ENCODE measurements at regions not wholly inside any gene's neighbourhood (a gene's known extent, or its start where the extent isn't known, plus 50 kb on each side); places are given as distances from the start of the nearest gene placed in this dataset.
A peak's percentile ranks its signal among the peaks of the same experiment; 100 is the strongest.

- H3K27me3 ChIP-seq, result no peaks in the 10 kb centered on the region
- no peak overlapping the region for H3K27ac ChIP-seq
- no peak for DNase-seq (ENCODE audit: low read depth in 1 of 2, low spot score in 1 of 2)
- H3K4me3 ChIP-seq, result no peak overlapping the region
- H3K4me1 ChIP-seq (ENCODE audit: low read depth), result peaks cover 10% of the 10 kb centered on the region
- TF ChIP-seq CTCF (IDR thresholded peaks at IDR 0.05; ENCODE audit: low read depth, low read length), result no peak
- H3K36me3 ChIP-seq, result no peaks in the 10 kb centered on the region
- no peaks in the 10 kb centered on the region for H3K9me3 ChIP-seq (ENCODE audit: low read depth)
These were observed 170.0 kb downstream of the CENPC start for GRCh38 chr4:67375291-67375690.

- Histone ChIP-seq H3K36me3 (no peaks in the 10 kb centered on the region), H3K27ac (no peak overlapping the region), H3K4me1 (ENCODE audit: low read depth) (peaks cover 10% of the 10 kb centered on the region), H3K4me3 (no peak overlapping the region), H3K27me3 (no peaks in the 10 kb centered on the region), H3K9me3 (ENCODE audit: low read depth) (no peaks in the 10 kb centered on the region)
- peak in 1 of 2 donors; percentile 10 for DNase-seq (ENCODE audit: low read depth in 1 of 2, low spot score in 1 of 2)
- no peak for TF ChIP-seq CTCF (IDR thresholded peaks at IDR 0.05; ENCODE audit: low read depth, low read length)
These were observed 173.7 kb downstream of the CENPC start for GRCh38 chr4:67371615-67372014.

DNA sequence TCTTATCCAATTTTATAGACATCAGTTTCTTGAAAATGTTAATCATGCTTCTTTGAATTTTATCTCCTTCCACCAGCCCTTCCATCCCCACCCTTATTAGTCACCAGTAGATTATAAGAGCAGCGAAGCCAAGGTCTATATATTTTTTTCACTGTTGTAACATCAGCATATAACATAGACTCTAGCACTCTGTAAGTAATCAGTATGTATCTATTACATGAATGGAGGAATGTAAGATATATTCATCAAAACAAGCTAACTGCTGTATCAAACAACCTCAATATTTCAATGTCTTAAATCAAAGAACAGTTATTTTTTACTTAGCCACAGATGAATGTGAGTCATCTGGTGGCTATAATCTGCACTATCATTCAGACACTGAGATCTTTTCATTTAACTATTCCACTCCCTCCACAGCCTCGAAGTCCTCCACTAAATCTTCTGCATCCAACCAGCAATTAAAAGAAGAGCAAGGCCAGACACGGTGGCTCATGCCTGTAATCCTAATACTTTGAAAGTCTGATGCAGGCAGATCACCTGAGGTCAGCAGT lies 178.9 kb downstream of the CENPC start:
- Histone ChIP-seq H3K27ac (no peak overlapping the region), H3K4me3 (no peak overlapping the region), H3K27me3 (no peaks in the 10 kb centered on the region), H3K4me1 (ENCODE audit: low read depth) (no peaks in the 10 kb centered on the region), H3K36me3 (no peaks in the 10 kb centered on the region), H3K9me3 (ENCODE audit: low read depth) (no peaks in the 10 kb centered on the region)
- TF ChIP-seq CTCF (IDR thresholded peaks at IDR 0.05; ENCODE audit: low read depth, low read length), result no peak
- DNase-seq (ENCODE audit: low read depth in 1 of 2, low spot score in 1 of 2), result peak in 1 of 2 donors; percentile 11

- H3K4me3 ChIP-seq, result no peak overlapping the region
- DNase-seq (ENCODE audit: low read depth in 1 of 2, low spot score in 1 of 2), result no peak
These were observed 179.6 kb downstream of the CENPC start for GRCh38 chr4:67365661-67366245.

DNA sequence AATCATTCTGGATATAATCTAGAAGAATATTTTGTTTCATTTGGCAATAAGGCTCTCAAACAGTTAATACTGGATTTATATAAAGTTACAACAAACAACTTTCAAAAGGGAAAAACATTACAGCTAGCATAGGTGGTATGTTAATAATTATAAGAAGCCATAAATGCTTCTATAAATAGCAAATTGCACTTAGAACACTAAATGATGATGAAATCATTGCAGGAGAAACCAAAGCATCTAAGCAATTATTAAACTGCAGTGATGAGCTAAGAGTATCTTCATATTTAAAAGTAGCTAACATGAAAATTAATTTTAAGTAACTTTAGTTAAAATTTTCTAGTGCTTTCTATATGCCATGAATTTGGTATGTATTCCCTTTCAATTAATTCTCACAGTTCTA lies 189.5 kb downstream of the CENPC start:
- no peak for DNase-seq (ENCODE audit: low read depth in 1 of 2, low spot score in 1 of 2)
- no peaks in the 10 kb centered on the region for H3K27me3 ChIP-seq
- no peaks in the 10 kb centered on the region for H3K36me3 ChIP-seq
- no peak for TF ChIP-seq CTCF (IDR thresholded peaks at IDR 0.05; ENCODE audit: low read depth, low read length)
- no peaks in the 10 kb centered on the region for H3K4me1 ChIP-seq (ENCODE audit: low read depth)
- H3K9me3 ChIP-seq (ENCODE audit: low read depth), result no peaks in the 10 kb centered on the region
- no peak overlapping the region for H3K4me3 ChIP-seq
- no peak overlapping the region for H3K27ac ChIP-seq

More at GRCh38 chr4:67365661-67366245, 179.6 kb downstream of the CENPC start:
- no peak for TF ChIP-seq CTCF (IDR thresholded peaks at IDR 0.05; ENCODE audit: low read depth, low read length)
- H3K4me1 ChIP-seq (ENCODE audit: low read depth), result no peaks in the 10 kb centered on the region
- H3K36me3 ChIP-seq, result no peaks in the 10 kb centered on the region
- no peaks in the 10 kb centered on the region for H3K9me3 ChIP-seq (ENCODE audit: low read depth)
- H3K27me3 ChIP-seq, result no peaks in the 10 kb centered on the region
- no peak overlapping the region for H3K27ac ChIP-seq
